Osteoblast (primary cell): ENCODE measurements at regions not wholly inside any gene's neighbourhood (a gene's known extent, or its start where the extent isn't known, plus 50 kb on each side); places are given as distances from the start of the nearest gene placed in this dataset.

Source experiments
- DNase-seq: peaks from one replicate; pipeline ENCODE4 v3.0.0; 2011; ENCODE audit warnings: low spot score, mixed read lengths; ENCODE audit not compliant: insufficient read length; ENCODE audit errors: missing footprints
- H2AFZ ChIP-seq: 2 replicates; pipeline ENCODE4 v1.6.0; 2011; ENCODE audit warnings: mild to moderate bottlenecking, low read length
- H3K27ac ChIP-seq: 2 replicates; pipeline ENCODE4 v1.5.1; 2011; ENCODE audit warnings: mild to moderate bottlenecking, low read depth, low read length, moderate library complexity
- H3K27me3 ChIP-seq: 2 replicates; pipeline ENCODE4 v1.6.0; 2012; ENCODE audit warnings: mild to moderate bottlenecking, control low read depth, inconsistent platforms, low read length, moderate library complexity; ENCODE audit not compliant: insufficient read depth
- H3K36me3 ChIP-seq: 2 replicates; pipeline ENCODE4 v1.5.1; 2011; ENCODE audit warnings: mild to moderate bottlenecking, low read length, control low read depth, moderate library complexity; ENCODE audit not compliant: insufficient read depth
- H3K4me1 ChIP-seq: 2 replicates; pipeline ENCODE4 v1.5.1; 2011; ENCODE audit warnings: mild to moderate bottlenecking, low read length, control low read depth, moderate library complexity; ENCODE audit not compliant: insufficient read depth
- H3K4me2 ChIP-seq: 2 replicates; pipeline ENCODE4 v1.6.0; 2011; ENCODE audit warnings: mild to moderate bottlenecking, low read length; ENCODE audit not compliant: insufficient read depth
- H3K4me3 ChIP-seq: fragments of 200-600 bp; sonication (generic); 3 replicates; pipeline ENCODE4 v1.5.1; 2012; ENCODE audit warnings: mild to moderate bottlenecking, low read length, inconsistent platforms; ENCODE audit not compliant: insufficient read depth
- H3K79me2 ChIP-seq: 2 replicates; pipeline ENCODE4 v1.6.0; 2012; ENCODE audit warnings: mild to moderate bottlenecking, low read length, control low read depth, inconsistent platforms; ENCODE audit not compliant: insufficient read depth
- H3K9me3 ChIP-seq: 2 replicates; pipeline ENCODE4 v1.5.1; 2011; ENCODE audit warnings: low read depth, low read length, control low read depth
- H4K20me1 ChIP-seq: 2 replicates; pipeline ENCODE4 v1.6.0; 2012; ENCODE audit warnings: mild to moderate bottlenecking, low read length, control low read depth; ENCODE audit not compliant: insufficient read depth
- CTCF ChIP-seq: IDR thresholded peaks from 2 replicates; pipeline ENCODE4 v1.5.1; 2011; ENCODE audit warnings: mild to moderate bottlenecking, low read depth, low read length, moderate library complexity; ENCODE audit errors: extremely low read depth

- Histone ChIP-seq H3K27me3 (no peaks in the 10 kb centered on the region), H3K27ac (no peak overlapping the region), H3K4me1 (no peaks in the 10 kb centered on the region), H3K4me3 (no peak overlapping the region), H3K4me2 (no peak overlapping the region), H3K36me3 (no peaks in the 10 kb centered on the region), H2AFZ (no peak overlapping the region), H3K79me2 (no peaks in the 10 kb centered on the region), H3K9me3 (no peaks in the 10 kb centered on the region), H4K20me1 (no peaks in the 10 kb centered on the region)
- no peak for TF ChIP-seq CTCF
- DNase-seq, result no peak
Measured at GRCh38 chr5:57551251-57551650, 68.6 kb upstream of the ACTBL2 start.

GRCh38 chr5:57550132-57550531 lies 67.5 kb upstream of the ACTBL2 start:
- H2AFZ ChIP-seq, result no peak overlapping the region
- H3K4me2 ChIP-seq, result no peak overlapping the region
- H3K9me3 ChIP-seq, result no peaks in the 10 kb centered on the region
- no peak for DNase-seq
- no peaks in the 10 kb centered on the region for H3K27me3 ChIP-seq
- no peak overlapping the region for H3K4me3 ChIP-seq
- no peak overlapping the region for H3K27ac ChIP-seq
- no peaks in the 10 kb centered on the region for H3K79me2 ChIP-seq
- no peaks in the 10 kb centered on the region for H3K4me1 ChIP-seq
- TF ChIP-seq CTCF, result no peak
- no peaks in the 10 kb centered on the region for H3K36me3 ChIP-seq
- H4K20me1 ChIP-seq, result no peaks in the 10 kb centered on the region

GRCh38 chr5:57549566-57549965 lies 67.0 kb upstream of the ACTBL2 start:
- Histone ChIP-seq H4K20me1 (no peaks in the 10 kb centered on the region), H3K9me3 (no peaks in the 10 kb centered on the region), H3K4me3 (no peak overlapping the region), H3K79me2 (no peaks in the 10 kb centered on the region), H3K36me3 (no peaks in the 10 kb centered on the region), H3K4me2 (no peak overlapping the region), H2AFZ (no peak overlapping the region), H3K4me1 (no peaks in the 10 kb centered on the region), H3K27ac (no peak overlapping the region), H3K27me3 (no peaks in the 10 kb centered on the region)
- TF ChIP-seq CTCF, result no peak
- no peak for DNase-seq

- H3K9me3 ChIP-seq, result no peaks in the 10 kb centered on the region
- no peaks in the 10 kb centered on the region for H4K20me1 ChIP-seq
- TF ChIP-seq CTCF, result no peak
- H3K4me2 ChIP-seq, result no peak overlapping the region
- no peak overlapping the region for H2AFZ ChIP-seq
- peaks cover 24% of the 10 kb centered on the region for H3K4me1 ChIP-seq
- H3K27me3 ChIP-seq, result no peaks in the 10 kb centered on the region
- H3K27ac ChIP-seq, result no peak overlapping the region
- no peaks in the 10 kb centered on the region for H3K79me2 ChIP-seq
- no peak for DNase-seq
- no peak overlapping the region for H3K4me3 ChIP-seq
- H3K36me3 ChIP-seq, result no peaks in the 10 kb centered on the region
Measured at GRCh38 chr5:57540823-57541222, 58.2 kb upstream of the ACTBL2 start.
